Astrocyte of the cerebellum (primary cell): ENCODE measurements at regions not wholly inside any gene's neighbourhood (a gene's known extent, or its start where the extent isn't known, plus 50 kb on each side); places are given as distances from the start of the nearest gene placed in this dataset.

Experiments used
- DNase-seq: peaks from one replicate; pipeline ENCODE4 v3.0.0-alpha.2; 2011; ENCODE audit warnings: low read depth
- H3K4me3 ChIP-seq: 2 replicates; pipeline ENCODE4 v1.5.1; 2011; ENCODE audit warnings: mild to moderate bottlenecking, low read depth, low read length, moderate library complexity
- in situ Hi-C: cut with HindIII; loops from 2 replicates; pipeline ENCODE4 v1.10.0; 2017; ENCODE audit warnings: low sequenced_read_pairs
- TF ChIP-seq, protein P1 (sequence below): IDR thresholded peaks from 2 replicates; pipeline ENCODE4 v1.5.1; 2012; ENCODE audit warnings: low read length, low read depth, moderate library complexity, mild to moderate bottlenecking; ENCODE audit errors: missing control alignments

GRCh38 chr6:100271625-100272024 is 193.1 kb downstream of the SIM1 start:
- TF ChIP-seq, protein P1, sequence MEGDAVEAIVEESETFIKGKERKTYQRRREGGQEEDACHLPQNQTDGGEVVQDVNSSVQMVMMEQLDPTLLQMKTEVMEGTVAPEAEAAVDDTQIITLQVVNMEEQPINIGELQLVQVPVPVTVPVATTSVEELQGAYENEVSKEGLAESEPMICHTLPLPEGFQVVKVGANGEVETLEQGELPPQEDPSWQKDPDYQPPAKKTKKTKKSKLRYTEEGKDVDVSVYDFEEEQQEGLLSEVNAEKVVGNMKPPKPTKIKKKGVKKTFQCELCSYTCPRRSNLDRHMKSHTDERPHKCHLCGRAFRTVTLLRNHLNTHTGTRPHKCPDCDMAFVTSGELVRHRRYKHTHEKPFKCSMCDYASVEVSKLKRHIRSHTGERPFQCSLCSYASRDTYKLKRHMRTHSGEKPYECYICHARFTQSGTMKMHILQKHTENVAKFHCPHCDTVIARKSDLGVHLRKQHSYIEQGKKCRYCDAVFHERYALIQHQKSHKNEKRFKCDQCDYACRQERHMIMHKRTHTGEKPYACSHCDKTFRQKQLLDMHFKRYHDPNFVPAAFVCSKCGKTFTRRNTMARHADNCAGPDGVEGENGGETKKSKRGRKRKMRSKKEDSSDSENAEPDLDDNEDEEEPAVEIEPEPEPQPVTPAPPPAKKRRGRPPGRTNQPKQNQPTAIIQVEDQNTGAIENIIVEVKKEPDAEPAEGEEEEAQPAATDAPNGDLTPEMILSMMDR = no peak
- no peak for DNase-seq
- in situ Hi-C loops = no loop called here
- H3K4me3 ChIP-seq = no peak overlapping the region

DNA sequence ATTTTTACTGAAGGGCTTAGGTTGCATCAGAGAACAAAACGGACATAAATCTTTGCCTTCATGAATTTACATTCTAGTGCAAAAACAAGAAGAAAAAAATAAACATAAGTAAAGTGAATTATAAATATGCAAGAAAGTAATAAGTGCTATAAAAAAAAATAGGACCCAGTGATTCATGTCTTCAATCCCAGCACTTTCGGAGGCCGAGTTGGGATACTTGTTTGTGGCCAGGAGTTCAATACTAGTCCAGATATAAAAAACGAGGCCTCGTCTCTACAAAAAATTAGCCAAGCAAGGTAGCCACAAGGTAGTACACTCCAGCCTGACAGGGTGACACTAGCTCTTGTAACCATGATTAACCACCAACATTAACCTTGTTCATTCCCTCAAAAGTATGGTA is 193.5 kb downstream of the SIM1 start:
- TF ChIP-seq, protein P1 = no peak
- DNase-seq = no peak
- no peak overlapping the region for H3K4me3 ChIP-seq
- in situ Hi-C loops = no loop called here

DNA sequence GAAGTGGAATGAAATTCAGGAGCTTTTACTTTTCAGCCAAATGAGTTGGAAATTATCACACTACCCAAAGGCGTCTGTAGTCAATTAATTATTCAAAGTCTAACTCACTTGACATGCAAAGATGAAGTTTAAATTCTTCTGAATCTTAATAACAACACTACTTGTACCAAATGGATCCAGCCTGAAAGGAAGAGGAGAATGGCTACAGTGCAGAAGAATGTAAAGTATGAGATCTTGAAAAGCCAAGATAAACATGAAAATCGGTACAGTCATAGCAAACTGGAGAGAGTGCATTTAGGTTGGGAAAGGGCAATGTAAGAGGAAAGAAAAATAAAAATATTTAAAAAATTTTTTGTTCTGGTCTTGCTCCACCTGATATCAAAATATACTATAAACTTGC is 195.5 kb downstream of the SIM1 start:
- TF ChIP-seq, protein P1 = no peak
- in situ Hi-C loops = no loop called here
- DNase-seq = peak; percentile 68
- no peak overlapping the region for H3K4me3 ChIP-seq

- DNase-seq = no peak
- H3K4me3 ChIP-seq = no peak overlapping the region
- in situ Hi-C loops = no loop called here
- TF ChIP-seq, protein P1 = no peak
Observed at GRCh38 chr6:100268326-100268725, 196.4 kb downstream of the SIM1 start.

- in situ Hi-C loops = no loop called here
- TF ChIP-seq, protein P1 = no peak
- H3K4me3 ChIP-seq = no peak overlapping the region
- DNase-seq = peak; percentile 39
Observed at GRCh38 chr6:100267721-100268123, 197.0 kb downstream of the SIM1 start.

- peak; percentile 45 for DNase-seq
- in situ Hi-C loops = no loop called here
- no peak overlapping the region for H3K4me3 ChIP-seq
- TF ChIP-seq, protein P1 = no peak
Observed at GRCh38 chr6:100266494-100267401, 198.0 kb downstream of the SIM1 start.
